ENCODE measurements at regions not wholly inside any gene's neighbourhood (a gene's known extent, or its start where the extent isn't known, plus 50 kb on each side); places are given as distances from the start of the nearest gene placed in this dataset.

DNA sequence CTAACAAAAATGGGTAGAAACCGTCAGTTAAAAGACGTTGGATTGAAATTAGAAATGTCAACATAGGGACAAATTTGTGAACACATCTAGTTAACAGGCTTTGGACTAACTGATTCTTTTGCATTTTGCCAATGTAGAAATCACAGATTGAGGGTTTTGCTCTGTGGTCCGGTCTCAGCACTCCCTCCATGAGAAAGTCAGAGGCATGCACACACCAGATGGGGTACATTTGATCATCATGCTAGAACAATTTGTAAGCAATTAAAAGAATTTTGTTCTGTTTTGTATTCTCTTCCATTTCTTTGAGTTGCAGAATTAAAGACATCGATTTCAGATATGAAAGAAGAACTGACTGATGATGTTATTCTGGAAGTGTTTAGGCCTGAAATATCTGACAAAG, 179.1 kb upstream of the CCDC68 start:
- Histone ChIP-seq H3K36me3 (no peaks in the 10 kb centered on the region), H3K4me1 (no peaks in the 10 kb centered on the region), H3K27ac (no peak overlapping the region), H3K27me3 (no peaks in the 10 kb centered on the region), H3K4me3 (no peak overlapping the region), H3K9me3 (no peaks in the 10 kb centered on the region)
- no peak for DNase-seq
- 86 to 91% methylated on average over 4 of the region's 4 CpGs for WGBS, 2 donors
- ATAC-seq (ENCODE audit: low FRiP score in 2 of 2), result no peak
- TF ChIP-seq POLR2AphosphoS5 (IDR thresholded peaks at IDR 0.05), result no peak

DNA sequence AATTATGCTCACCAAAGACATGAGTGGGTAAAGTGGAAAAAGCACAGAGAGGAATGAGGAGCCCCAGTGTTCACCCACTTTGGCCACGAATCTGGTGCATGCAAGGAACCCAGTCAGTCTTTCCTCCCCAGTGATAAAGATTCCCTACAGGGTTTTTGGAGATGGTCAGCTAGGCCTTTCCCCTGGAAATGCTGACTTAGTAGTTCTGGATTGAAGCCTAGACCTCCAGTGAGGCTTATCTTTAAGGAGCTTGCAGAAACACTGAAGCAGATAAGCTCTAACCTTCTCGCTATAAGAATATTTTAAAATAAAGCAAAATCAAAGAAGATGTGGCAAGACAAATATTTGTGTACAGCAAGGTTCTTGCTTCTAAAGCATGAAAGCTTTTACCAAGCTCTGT, 178.3 kb upstream of the CCDC68 start:
- no peaks in the 10 kb centered on the region for H3K9me3 ChIP-seq
- no peaks in the 10 kb centered on the region for H3K36me3 ChIP-seq
- TF ChIP-seq, protein P1, sequence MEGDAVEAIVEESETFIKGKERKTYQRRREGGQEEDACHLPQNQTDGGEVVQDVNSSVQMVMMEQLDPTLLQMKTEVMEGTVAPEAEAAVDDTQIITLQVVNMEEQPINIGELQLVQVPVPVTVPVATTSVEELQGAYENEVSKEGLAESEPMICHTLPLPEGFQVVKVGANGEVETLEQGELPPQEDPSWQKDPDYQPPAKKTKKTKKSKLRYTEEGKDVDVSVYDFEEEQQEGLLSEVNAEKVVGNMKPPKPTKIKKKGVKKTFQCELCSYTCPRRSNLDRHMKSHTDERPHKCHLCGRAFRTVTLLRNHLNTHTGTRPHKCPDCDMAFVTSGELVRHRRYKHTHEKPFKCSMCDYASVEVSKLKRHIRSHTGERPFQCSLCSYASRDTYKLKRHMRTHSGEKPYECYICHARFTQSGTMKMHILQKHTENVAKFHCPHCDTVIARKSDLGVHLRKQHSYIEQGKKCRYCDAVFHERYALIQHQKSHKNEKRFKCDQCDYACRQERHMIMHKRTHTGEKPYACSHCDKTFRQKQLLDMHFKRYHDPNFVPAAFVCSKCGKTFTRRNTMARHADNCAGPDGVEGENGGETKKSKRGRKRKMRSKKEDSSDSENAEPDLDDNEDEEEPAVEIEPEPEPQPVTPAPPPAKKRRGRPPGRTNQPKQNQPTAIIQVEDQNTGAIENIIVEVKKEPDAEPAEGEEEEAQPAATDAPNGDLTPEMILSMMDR (IDR thresholded peaks at IDR 0.05), result no peak
- TF ChIP-seq POLR2AphosphoS5 (IDR thresholded peaks at IDR 0.05) (no peak), POLR2A (IDR thresholded peaks at IDR 0.05) (no peak), EP300 (IDR thresholded peaks at IDR 0.05) (no peak)
- no peaks in the 10 kb centered on the region for H3K27me3 ChIP-seq
- H3K4me3 ChIP-seq, result no peak overlapping the region
- 73 to 93% methylated on average over 2 of the region's 2 CpGs for WGBS, 2 donors
- no peak overlapping the region for H3K27ac ChIP-seq
- ATAC-seq (ENCODE audit: low FRiP score in 2 of 2), result no peak
- H3K4me1 ChIP-seq, result no peaks in the 10 kb centered on the region
- no peak for DNase-seq

- Histone ChIP-seq H3K4me1 (no peaks in the 10 kb centered on the region), H3K9me3 (no peaks in the 10 kb centered on the region), H3K4me3 (no peak overlapping the region), H3K27ac (no peak overlapping the region), H3K36me3 (no peaks in the 10 kb centered on the region), H3K27me3 (no peaks in the 10 kb centered on the region)
- ATAC-seq (ENCODE audit: low FRiP score in 2 of 2) (no peak), DNase-seq (no peak)
- WGBS, 2 donors, result 85 to 87% methylated on average over 7 of the region's 7 CpGs
- TF ChIP-seq POLR2A (IDR thresholded peaks at IDR 0.05) (no peak), EP300 (IDR thresholded peaks at IDR 0.05) (no peak), POLR2AphosphoS5 (IDR thresholded peaks at IDR 0.05) (no peak)
- TF ChIP-seq, protein P1 (IDR thresholded peaks at IDR 0.05), result no peak
Observed at GRCh38 chr18:55136864-55137263, 177.6 kb upstream of the CCDC68 start.

DNA sequence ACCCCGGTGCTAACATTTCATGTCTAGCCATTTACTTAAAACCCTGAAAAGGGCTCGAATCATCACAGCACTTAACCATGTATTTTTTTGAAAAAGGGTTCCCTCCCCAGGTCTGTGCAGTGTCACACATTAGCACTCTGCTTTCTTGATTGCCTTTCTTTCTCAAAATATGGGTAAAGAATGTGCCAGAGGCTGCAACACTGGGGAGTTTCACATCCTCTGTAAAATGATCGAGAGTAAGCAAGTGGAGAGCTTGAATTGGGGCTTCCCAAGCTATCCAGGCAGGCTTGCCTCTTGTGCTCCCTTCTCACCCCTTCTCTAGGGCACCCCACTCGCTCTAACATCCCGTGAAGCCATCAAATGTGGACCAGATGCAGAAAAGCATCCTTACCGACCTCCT, 177.0 kb upstream of the CCDC68 start:
- Histone ChIP-seq H3K36me3 (no peaks in the 10 kb centered on the region), H3K9me3 (no peaks in the 10 kb centered on the region), H3K4me1 (no peaks in the 10 kb centered on the region), H3K4me3 (no peak overlapping the region), H3K27me3 (no peaks in the 10 kb centered on the region), H3K27ac (no peak overlapping the region)
- WGBS, 2 donors, result 91 to 96% methylated on average over 6 of the region's 6 CpGs
- no peak for TF ChIP-seq POLR2A (IDR thresholded peaks at IDR 0.05)
- TF ChIP-seq EP300 (IDR thresholded peaks at IDR 0.05), result no peak
- TF ChIP-seq, protein P1 (IDR thresholded peaks at IDR 0.05), result no peak
- no peak for TF ChIP-seq POLR2AphosphoS5 (IDR thresholded peaks at IDR 0.05)
- no peak for ATAC-seq (ENCODE audit: low FRiP score in 2 of 2)
- no peak for DNase-seq

DNA sequence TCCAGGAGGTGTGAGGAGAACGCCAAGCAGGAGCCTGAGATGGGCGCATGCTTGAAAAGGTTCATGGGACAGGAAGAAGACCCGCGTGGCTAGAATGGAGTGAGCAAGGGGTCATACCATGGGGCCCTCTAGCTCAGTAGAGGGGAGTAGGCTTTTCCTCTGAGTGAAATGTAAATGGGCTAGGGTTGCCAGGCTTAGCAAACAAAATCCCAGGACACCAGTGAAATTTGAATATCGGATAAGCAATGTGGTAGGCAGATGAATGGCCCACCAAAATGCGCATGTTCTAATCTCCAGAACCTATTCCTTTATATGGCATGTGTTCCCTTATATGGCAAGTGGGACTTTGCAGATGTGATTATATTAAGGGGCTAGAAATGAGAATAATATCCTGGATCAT, 174.1 kb upstream of the CCDC68 start:
- TF ChIP-seq EP300 (IDR thresholded peaks at IDR 0.05) (no peak), POLR2A (IDR thresholded peaks at IDR 0.05) (no peak), POLR2AphosphoS5 (IDR thresholded peaks at IDR 0.05) (no peak)
- TF ChIP-seq, protein P1 (IDR thresholded peaks at IDR 0.05), result no peak

More for the DNA sequence above, 174.1 kb upstream of the CCDC68 start:
- WGBS, 2 donors, result 91 to 99% methylated on average over 6 of the region's 6 CpGs
- no peak overlapping the region for H3K27ac ChIP-seq
- H3K4me1 ChIP-seq, result no peaks in the 10 kb centered on the region
- no peak overlapping the region for H3K4me3 ChIP-seq
- no peaks in the 10 kb centered on the region for H3K27me3 ChIP-seq
- ATAC-seq (ENCODE audit: low FRiP score in 2 of 2) (no peak), DNase-seq (no peak)
- H3K9me3 ChIP-seq, result no peaks in the 10 kb centered on the region
- no peaks in the 10 kb centered on the region for H3K36me3 ChIP-seq
